ENCODE measurements at regions not wholly inside any gene's neighbourhood (a gene's known extent, or its start where the extent isn't known, plus 50 kb on each side); places are given as distances from the start of the nearest gene placed in this dataset.

GRCh38 chr9:38186404-38187115 is 117.5 kb upstream of the SHB start:
- ATAC-seq (no peak), DNase-seq (ENCODE audit: low spot score) (no peak)
- TF ChIP-seq GABPB1 (CRISPR knock-in tag; IDR thresholded peaks at IDR 0.05): no peak
- TF ChIP-seq E2F4 (CRISPR knock-in tag; IDR thresholded peaks at IDR 0.05; ENCODE audit: borderline replicate concordance, low read depth): no peak
- no peak for TF ChIP-seq NFE2L1 (CRISPR knock-in tag; IDR thresholded peaks at IDR 0.05)
- TF ChIP-seq ZNF671 (CRISPR knock-in tag; IDR thresholded peaks at IDR 0.05): no peak
- no peak for TF ChIP-seq TCF7 (CRISPR knock-in tag; IDR thresholded peaks at IDR 0.05; ENCODE audit: low read depth)
- TF ChIP-seq STAT6 (CRISPR knock-in tag; conservative IDR thresholded peaks at IDR 0.05; ENCODE audit: low read depth): no peak
- TF ChIP-seq ATF1 (CRISPR knock-in tag; IDR thresholded peaks at IDR 0.05): no peak
- TF ChIP-seq ZNF396 (CRISPR knock-in tag; IDR thresholded peaks at IDR 0.05; ENCODE audit: borderline replicate concordance): no peak
- TF ChIP-seq IRF2 (CRISPR knock-in tag; IDR thresholded peaks at IDR 0.05; ENCODE audit: borderline replicate concordance, low read depth): no peak
- TF ChIP-seq KAT7 (CRISPR knock-in tag; IDR thresholded peaks at IDR 0.05; ENCODE audit: borderline replicate concordance): no peak
- TF ChIP-seq ELF4 (CRISPR knock-in tag; IDR thresholded peaks at IDR 0.05; ENCODE audit: low read depth): no peak
- TF ChIP-seq ERG (CRISPR knock-in tag; IDR thresholded peaks at IDR 0.05): no peak
- no peak for TF ChIP-seq ATF3 (CRISPR knock-in tag; conservative IDR thresholded peaks at IDR 0.05)
- no peak for TF ChIP-seq ZNF416 (CRISPR knock-in tag; IDR thresholded peaks at IDR 0.05)
- no peak for TF ChIP-seq AFF4 (CRISPR knock-in tag; IDR thresholded peaks at IDR 0.05; ENCODE audit: borderline replicate concordance)
- no peak for TF ChIP-seq MLX (CRISPR knock-in tag; IDR thresholded peaks at IDR 0.05)
- no peaks in the 10 kb centered on the region for H3K36me3 Mint-ChIP-seq
- POLR2A ChIA-PET: no interaction called here
- peaks cover 10% of the 10 kb centered on the region for H3K27me3 Mint-ChIP-seq (ENCODE audit: low read depth)
- H3K9me3 Mint-ChIP-seq: peaks cover 6% of the 10 kb centered on the region; the same call in 1 of the 2 replicates
- H3K27ac Mint-ChIP-seq: no peak overlapping the region
- H3K4me1 Mint-ChIP-seq: peaks cover 35% of the 10 kb centered on the region
- H3K4me3 Mint-ChIP-seq: no peak overlapping the region
- CTCF ChIA-PET: interaction anchor here (0.8 kb wide), 1 partner anchor 99 kb away, joined by 3 read pairs; no protein-coding TSS in a partner anchor

Measured in WTC11 (cell line).